ENCODE measurements at regions not wholly inside any gene's neighbourhood (a gene's known extent, or its start where the extent isn't known, plus 50 kb on each side); places are given as distances from the start of the nearest gene placed in this dataset.
"Not testable (repeated sequence)": the region's sequence is repeated elsewhere in the genome, so short reads cannot be mapped to it uniquely, and the experiment has no call there.

DNA sequence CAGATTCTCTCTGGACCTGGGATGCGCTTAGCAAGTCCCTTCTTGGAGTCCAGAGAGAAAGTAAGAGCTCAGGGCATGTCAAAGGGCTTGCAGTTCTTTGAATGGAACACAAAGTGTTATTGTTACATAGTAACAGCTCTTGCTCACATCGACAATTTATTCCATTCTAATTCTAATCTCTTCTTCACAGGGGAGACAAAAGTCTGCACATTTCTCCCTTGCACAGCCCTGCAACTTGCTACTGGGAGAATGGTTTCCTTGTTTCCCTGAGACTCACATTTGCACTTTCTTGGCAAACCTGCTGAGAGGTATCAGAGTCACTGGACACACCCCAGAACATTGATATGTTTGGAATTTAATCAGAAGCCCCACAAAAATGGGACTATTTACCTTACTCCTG, 209.9 kb upstream of the IGF1 start:
- Mint-ChIP-seq H3K9me3 (no peaks in the 10 kb centered on the region), H3K4me3 (no peak overlapping the region), H3K27ac (no peak overlapping the region), H3K36me3 (peaks cover 2% of the 10 kb centered on the region), H3K4me1 (no peaks in the 10 kb centered on the region), H3K27me3 (peaks cover 18% of the 10 kb centered on the region)

DNA sequence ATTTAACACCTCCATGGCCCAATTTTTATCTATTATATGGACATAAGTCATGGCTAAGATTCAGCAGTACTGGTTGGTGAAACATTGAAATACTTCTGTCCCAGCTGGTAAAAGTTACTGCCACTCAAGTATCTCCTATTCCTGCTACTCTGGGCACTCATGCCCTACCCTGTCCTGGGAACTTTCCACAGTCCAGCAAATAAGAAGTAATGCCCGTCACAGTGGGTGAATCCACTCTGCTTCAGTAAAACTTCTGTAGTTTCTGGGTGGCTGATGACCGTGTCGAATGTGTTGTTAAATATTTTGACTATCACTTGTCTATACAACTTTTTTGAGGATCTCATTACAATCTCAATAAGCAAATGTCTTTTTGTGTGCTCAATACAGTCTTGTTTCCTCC, 209.3 kb upstream of the IGF1 start:
- no peak overlapping the region for H3K4me3 Mint-ChIP-seq
- H3K27me3 Mint-ChIP-seq: peaks cover 18% of the 10 kb centered on the region
- H3K27ac Mint-ChIP-seq: no peak overlapping the region
- H3K36me3 Mint-ChIP-seq: peaks cover 2% of the 10 kb centered on the region
- no peaks in the 10 kb centered on the region for H3K9me3 Mint-ChIP-seq
- H3K4me1 Mint-ChIP-seq: no peaks in the 10 kb centered on the region

DNA sequence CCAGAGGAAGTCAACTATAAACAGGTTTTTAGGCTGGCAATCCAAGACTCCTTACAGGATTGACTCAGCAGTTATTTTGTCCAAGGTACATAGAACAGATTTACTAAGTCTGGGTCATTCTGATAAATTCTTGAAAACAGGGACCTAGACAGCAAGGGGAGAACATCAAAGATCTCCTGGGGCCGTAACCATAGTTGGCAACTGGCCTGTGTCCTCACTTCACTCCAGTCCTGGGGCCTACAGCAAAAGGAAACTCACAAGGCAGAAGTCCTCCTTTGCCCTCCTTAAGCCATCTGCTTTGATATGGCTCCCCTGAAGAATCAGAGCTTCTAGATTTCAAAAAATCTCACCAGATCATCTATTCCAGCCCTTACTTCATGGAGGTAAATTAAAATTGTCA, 207.2 kb upstream of the IGF1 start:
- Mint-ChIP-seq H3K27me3 (peaks cover 10% of the 10 kb centered on the region), H3K36me3 (peaks cover 2% of the 10 kb centered on the region), H3K4me1 (no peaks in the 10 kb centered on the region), H3K9me3 (no peaks in the 10 kb centered on the region), H3K4me3 (no peak overlapping the region), H3K27ac (no peak overlapping the region)

DNA sequence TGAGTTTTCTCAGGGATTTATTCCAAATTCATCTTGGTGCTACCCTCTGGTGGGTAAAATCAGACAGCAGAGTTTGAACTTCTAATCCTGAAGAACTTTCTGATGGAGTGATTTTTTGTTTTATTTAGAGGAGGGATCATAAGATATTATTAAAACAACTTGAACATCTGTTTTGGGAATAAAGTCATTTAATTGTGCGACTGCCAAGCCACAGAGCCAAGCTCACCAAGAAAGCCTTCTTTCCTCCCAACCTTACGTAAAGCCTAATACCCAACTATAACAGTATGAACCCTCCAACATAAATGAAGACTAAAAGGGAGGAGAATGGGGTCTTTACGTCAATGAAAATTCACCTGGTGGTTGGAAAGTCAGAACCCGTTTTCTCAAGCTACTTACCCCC, 205.5 kb upstream of the IGF1 start:
- Mint-ChIP-seq H3K4me3 (no peak overlapping the region), H3K9me3 (no peaks in the 10 kb centered on the region), H3K27me3 (peaks cover 7% of the 10 kb centered on the region), H3K36me3 (no peaks in the 10 kb centered on the region), H3K27ac (no peak overlapping the region), H3K4me1 (no peaks in the 10 kb centered on the region)

DNA sequence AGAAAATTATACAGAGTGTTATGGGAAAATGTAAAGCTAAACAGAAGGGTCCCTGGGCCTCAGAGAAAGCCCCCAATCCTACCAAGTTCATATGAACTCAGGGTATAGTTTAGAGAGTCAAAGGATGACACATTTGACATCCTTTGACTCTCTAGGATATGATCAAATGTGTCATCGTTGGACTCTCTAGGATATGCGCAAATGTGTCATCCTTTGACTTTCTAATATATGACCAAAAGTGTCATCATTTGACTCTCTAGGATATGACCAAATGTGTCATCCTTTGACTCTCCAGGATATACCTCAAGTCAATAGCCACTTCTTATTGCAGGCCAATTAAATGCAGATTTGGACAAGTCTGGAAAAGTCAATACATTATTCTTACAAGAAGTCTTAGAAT, 204.8 kb upstream of the IGF1 start:
- Mint-ChIP-seq H3K4me3 (no peak overlapping the region), H3K27ac (no peak overlapping the region), H3K9me3 (no peaks in the 10 kb centered on the region), H3K4me1 (no peaks in the 10 kb centered on the region), H3K36me3 (no peaks in the 10 kb centered on the region), H3K27me3 (peaks cover 4% of the 10 kb centered on the region)

DNA sequence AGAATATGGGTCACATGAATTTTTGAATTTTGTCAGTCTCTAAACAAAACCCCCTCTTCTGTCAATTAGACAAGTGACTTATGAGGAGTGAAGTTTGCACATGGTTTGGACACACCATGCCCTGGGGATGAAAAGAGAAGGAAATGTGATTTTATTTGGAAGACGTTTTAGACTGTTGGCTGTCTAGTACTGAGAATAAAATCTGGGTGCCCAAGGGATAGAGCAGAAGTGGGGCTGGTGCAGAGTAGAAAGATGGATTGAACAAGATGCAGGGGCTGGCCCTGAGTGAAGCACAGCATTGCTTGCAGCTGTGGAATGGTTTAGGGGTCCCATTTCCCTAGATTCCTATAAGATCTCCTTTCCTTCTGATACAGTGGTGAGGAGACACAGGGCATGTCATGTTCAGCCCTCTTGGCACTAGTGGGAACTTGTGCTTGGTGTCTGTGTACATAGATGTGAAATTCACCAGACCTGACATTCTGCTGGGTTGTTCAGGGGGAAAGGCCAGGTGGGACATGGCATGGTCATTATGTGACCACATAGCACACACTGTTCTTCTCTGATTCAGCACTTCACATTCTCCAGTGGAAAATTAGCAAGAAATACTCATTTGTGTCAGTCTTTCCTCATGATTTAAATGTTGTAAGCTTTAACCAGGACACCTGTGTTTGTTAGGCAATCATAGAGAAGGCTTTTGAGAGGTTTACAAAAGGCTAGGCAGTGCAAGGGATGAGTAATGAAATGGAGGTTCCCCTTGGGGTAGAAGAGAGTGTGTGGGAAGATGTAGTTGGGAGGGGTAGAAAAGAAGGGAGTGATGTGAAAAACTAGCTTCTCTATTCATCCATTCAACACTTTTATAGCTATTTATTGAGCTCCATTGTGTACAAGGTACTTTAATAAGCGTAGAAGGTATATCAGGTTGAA, 202.3 kb upstream of the IGF1 start:
- H3K9me3 Mint-ChIP-seq: peaks cover 0 to 7% (median 6%) of the 10 kb centered on the region in 3 donors
- H3K27me3 Mint-ChIP-seq: peaks cover 4% of the 10 kb centered on the region
- H3K4me3 Mint-ChIP-seq: no peak overlapping the region
- H3K36me3 Mint-ChIP-seq: no peaks in the 10 kb centered on the region
- no peaks in the 10 kb centered on the region for H3K4me1 Mint-ChIP-seq
- H3K27ac Mint-ChIP-seq: no peak overlapping the region

DNA sequence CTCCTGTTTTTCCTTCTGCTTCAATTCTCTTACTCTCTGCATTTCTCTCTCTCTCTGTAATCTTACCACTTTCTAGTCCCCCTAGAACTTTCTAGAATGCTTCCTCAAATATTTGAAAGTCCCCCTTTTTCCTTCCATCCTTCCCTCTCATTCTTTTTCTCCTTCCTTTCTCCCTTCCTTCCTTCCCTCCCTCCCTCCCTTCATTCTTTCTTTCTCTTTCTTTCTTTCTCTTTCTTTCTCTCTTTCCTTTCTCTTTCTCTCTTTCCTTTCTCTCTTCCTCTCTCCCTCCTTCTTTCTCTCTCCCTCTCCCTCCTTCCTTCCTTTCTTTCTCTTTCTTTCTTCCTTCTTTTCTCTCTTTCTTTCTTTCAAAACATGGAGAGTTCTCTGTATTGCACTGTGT, 201.4 kb upstream of the IGF1 start:
- Mint-ChIP-seq H3K27ac (no peak overlapping the region), H3K9me3 (peaks cover 0 to 7% (median 6%) of the 10 kb centered on the region in 3 donors), H3K4me1 (no peaks in the 10 kb centered on the region), H3K27me3 (peaks cover 4% of the 10 kb centered on the region), H3K4me3 (no peak overlapping the region), H3K36me3 (no peaks in the 10 kb centered on the region)

DNA sequence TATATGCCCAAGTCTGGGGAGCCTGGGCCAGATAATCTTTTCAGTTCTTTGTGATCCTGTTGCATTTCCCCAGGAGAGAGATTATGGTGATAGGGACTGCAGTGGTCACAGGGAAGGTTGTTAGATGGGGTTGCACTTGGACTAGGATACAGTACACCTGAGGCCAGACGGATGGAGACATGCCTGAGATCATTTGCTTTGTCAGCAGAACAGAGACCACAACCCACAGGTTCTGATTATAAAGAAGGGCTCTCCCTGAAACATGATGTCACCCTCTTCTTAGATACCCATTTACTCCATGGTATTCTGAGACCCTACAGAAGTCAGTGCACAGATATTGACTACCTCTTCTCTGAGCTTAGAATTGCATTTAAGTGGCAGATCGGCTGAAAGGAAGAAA, 200.9 kb upstream of the IGF1 start:
- no peak overlapping the region for H3K4me3 Mint-ChIP-seq
- H3K27ac Mint-ChIP-seq: no peak overlapping the region
- H3K27me3 Mint-ChIP-seq: peaks cover 4% of the 10 kb centered on the region
- H3K36me3 Mint-ChIP-seq: no peaks in the 10 kb centered on the region
- peaks cover 0 to 7% (median 6%) of the 10 kb centered on the region in 3 donors for H3K9me3 Mint-ChIP-seq
- no peaks in the 10 kb centered on the region for H3K4me1 Mint-ChIP-seq

DNA sequence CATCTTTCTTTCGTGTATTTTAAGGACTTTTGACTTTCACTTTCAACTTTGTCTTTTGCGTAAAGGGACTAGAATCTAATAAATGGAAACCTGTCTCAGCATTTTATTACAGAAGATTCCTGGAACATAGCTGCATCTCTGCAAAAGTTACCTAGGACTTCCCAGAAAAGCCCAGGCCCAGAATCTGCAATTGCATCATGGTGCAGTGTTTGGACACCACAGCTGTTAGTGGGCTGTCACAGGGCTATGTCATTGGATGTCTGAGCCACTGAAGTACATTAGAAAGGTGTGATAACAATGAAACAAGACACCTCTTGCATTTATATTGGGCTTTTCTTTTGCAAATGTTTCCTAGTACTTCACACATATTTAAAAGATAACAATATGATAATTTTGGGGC, 199.9 kb upstream of the IGF1 start:
- no peaks in the 10 kb centered on the region for H3K36me3 Mint-ChIP-seq
- no peak overlapping the region for H3K27ac Mint-ChIP-seq
- peaks cover 0 to 8% (median 6%) of the 10 kb centered on the region in 3 donors for H3K9me3 Mint-ChIP-seq
- H3K4me3 Mint-ChIP-seq: no peak overlapping the region
- H3K27me3 Mint-ChIP-seq: peaks cover 3% of the 10 kb centered on the region
- no peaks in the 10 kb centered on the region for H3K4me1 Mint-ChIP-seq

DNA sequence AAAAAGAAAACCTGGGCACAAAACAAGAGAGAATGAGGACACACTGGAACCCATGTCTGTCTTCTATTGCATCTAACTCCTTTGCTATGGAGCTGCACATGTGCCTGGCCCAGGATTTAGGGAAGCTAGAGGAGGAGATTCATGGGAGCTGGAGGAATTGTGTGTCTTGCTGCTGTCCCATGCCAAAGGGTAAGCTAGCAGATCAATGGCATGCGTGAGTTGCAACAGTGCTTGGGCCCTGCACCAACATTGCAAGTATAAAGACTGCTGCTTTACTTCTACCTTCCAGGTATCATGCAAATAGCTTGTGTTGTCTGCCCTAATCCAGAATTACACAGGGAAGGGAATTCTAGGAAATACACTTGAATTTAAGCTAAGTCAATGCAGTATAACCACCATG, 196.4 kb upstream of the IGF1 start:
- Mint-ChIP-seq H3K27ac (no peak overlapping the region), H3K36me3 (no peaks in the 10 kb centered on the region), H3K27me3 (peaks cover 3% of the 10 kb centered on the region), H3K4me1 (no peaks in the 10 kb centered on the region), H3K4me3 (no peak overlapping the region), H3K9me3 (peaks cover 7 to 22% (median 18%) of the 10 kb centered on the region in 3 donors)

DNA sequence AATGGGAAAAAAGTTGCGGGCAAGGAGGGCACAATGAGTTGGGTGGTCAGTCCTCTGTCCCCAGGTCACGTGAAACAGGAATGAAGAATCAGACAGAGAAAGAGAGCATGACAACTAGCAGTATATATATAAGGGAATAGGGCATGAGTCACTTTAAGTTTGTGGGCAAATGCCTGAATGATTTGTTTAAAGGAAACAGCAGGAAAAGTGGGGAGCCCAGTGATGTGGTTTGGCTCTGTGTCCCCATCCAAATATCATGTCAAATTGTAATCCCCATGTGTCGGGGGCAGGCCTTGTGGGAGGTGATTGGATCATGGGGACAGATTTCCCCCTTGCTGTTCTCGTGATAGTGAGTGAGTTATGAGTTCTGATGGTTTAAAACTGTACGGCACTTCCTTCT, 195.3 kb upstream of the IGF1 start:
- Mint-ChIP-seq H3K4me3 (no peak overlapping the region), H3K4me1 (no peaks in the 10 kb centered on the region), H3K27me3 (peaks cover 6% of the 10 kb centered on the region), H3K27ac (no peak overlapping the region), H3K9me3 (peaks cover 7 to 22% (median 18%) of the 10 kb centered on the region in 3 donors), H3K36me3 (no peaks in the 10 kb centered on the region)

DNA sequence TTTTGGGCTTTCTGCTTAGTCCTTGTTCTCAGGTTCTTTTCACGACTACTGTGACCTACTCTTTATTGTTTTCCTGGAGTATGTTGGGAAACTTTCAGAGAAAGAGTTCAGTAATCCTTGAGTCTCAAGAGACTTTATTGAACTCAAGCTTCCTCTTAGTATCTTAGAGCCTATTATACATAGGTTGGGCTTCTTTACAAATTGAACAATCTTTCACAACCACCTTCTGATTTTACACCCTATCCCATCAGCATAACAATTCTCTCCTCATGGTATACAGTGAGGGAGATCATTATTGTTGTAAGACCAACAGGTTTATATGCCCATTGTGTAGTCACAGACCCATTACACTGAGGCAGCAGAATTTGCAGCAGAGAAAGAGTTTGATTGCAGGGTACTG, 193.2 kb upstream of the IGF1 start:
- peaks cover 10% of the 10 kb centered on the region for H3K27me3 Mint-ChIP-seq
- no peak overlapping the region for H3K27ac Mint-ChIP-seq
- H3K4me3 Mint-ChIP-seq: no peak overlapping the region
- H3K36me3 Mint-ChIP-seq: no peaks in the 10 kb centered on the region
- no peaks in the 10 kb centered on the region for H3K4me1 Mint-ChIP-seq
- H3K9me3 Mint-ChIP-seq: peaks cover 7 to 18% (median 12%) of the 10 kb centered on the region in 3 donors

DNA sequence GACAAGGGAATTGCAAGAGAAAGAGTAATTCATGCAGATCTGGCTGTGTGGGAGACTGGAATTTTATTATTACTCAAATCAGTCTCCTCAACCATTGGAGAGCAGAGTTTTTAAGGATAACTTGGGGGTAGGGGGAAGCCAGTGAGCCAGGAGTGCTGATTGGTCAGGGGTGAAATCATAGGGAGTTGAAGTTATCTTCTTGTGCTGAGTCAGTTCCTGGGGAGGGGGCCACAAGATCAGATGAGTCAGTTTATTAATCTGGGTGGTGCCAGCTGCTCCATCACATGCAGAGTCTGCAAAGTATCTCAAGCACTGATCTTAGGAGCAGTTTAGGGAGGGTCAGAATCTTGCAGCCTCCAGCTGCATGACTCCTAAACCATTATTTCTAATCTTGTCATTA, 191.8 kb upstream of the IGF1 start:
- peaks cover 7 to 18% (median 12%) of the 10 kb centered on the region in 3 donors for H3K9me3 Mint-ChIP-seq
- H3K27ac Mint-ChIP-seq: not testable (repeated sequence)

DNA sequence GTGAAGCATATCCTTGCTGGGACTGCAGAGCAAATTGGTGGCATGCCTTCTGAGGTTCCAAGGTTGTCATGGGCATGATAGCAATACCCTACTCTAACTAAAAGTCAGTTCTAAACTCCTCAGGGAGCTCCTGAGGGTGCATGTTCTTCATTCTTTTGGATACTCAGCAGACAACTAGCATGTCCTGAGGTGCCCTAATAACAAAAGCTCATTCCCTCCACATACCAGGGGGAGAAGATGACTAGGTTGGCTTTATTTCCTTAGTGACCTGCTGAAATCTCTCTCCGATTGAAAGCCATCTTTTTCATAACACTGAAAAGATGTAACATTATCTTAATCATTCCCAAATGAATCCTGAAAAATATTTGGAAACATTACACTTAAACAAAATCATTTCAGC, 188.7 kb upstream of the IGF1 start:
- Mint-ChIP-seq H3K27me3 (peaks cover 17% of the 10 kb centered on the region), H3K27ac (no peak overlapping the region), H3K4me1 (no peaks in the 10 kb centered on the region), H3K9me3 (peaks cover 5 to 10% (median 7%) of the 10 kb centered on the region in 3 donors), H3K36me3 (no peaks in the 10 kb centered on the region), H3K4me3 (no peak overlapping the region)

More for the DNA sequence above, 191.8 kb upstream of the IGF1 start:
- H3K4me1 Mint-ChIP-seq, H3K36me3 Mint-ChIP-seq, H3K4me3 Mint-ChIP-seq: not testable (repeated sequence)
- peaks cover 10% of the 10 kb centered on the region for H3K27me3 Mint-ChIP-seq

DNA sequence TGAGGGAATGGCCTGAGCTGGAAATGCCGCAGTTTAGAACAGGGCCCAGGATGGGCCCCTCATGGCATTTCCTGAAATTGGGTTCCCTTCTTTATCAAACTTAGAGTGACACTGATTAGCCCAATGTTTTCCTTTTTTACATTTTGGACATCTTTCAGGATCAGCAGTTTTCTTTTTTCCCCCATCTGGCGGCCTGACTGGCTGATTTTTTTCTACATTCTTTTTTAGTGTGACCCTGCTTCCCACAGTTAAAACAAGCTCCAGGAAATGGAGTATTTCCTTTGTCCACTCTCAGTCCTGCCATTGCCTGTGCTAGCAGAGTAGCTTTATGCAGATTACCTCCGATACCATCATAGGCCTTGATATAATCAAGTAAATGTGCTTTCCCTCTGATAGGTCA, 185.8 kb upstream of the IGF1 start:
- not testable (repeated sequence) for H3K27ac Mint-ChIP-seq, H3K4me1 Mint-ChIP-seq, H3K4me3 Mint-ChIP-seq, H3K36me3 Mint-ChIP-seq, H3K9me3 Mint-ChIP-seq
- peaks cover 14% of the 10 kb centered on the region for H3K27me3 Mint-ChIP-seq

DNA sequence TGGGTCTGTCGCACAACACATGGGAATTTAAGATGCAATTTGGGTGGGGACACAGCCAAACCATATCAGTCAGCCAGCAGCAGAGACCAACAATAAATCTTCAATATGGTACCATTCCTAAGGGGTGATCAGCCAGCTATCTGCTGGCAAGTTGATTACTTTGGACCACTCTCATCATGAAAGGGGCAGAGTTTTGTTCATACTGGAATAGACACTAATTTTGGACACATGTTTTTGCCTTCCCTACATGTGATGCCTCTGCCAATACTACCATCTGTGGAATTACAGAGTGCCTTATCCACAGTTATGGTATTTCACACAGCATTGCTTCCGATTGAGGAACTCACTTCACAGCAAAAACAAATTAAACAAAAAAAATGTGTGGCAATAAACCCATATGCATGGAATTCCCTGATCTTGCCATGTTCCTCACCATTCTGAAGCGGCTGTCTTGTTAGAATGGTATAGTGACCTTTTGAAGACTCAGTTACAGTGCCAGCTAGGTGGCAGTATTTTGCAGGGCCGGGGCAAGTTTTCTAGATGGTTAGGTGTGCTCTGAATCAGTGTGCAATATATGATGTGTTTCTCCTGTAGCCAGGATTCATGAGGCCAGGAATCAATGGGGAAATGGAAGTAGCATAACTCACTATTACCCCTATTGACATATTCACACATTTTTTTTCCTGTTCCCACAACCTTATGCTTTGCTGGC, 179.0 kb upstream of the IGF1 start:
- Mint-ChIP-seq H3K4me3 (no peak overlapping the region), H3K4me1 (no peaks in the 10 kb centered on the region), H3K36me3 (peaks cover 3% of the 10 kb centered on the region), H3K27me3 (peaks cover 2% of the 10 kb centered on the region), H3K27ac (no peak overlapping the region), H3K9me3 (peaks cover 5 to 14% (median 9%) of the 10 kb centered on the region in 3 donors)

Data from IgD-negative memory B cell (primary cell).